Skeletal muscle satellite cell (primary cell): ENCODE measurements at regions not wholly inside any gene's neighbourhood (a gene's known extent, or its start where the extent isn't known, plus 50 kb on each side); places are given as distances from the start of the nearest gene placed in this dataset.

ENCODE experiments used
- H3K27me3 ChIP-seq: 2 replicates; pipeline ENCODE4 v1.7.0; 2013; ENCODE audit warnings: low read length; ENCODE audit not compliant: control insufficient read depth, insufficient read depth
- H3K36me3 ChIP-seq: 2 replicates; pipeline ENCODE4 v1.7.0; 2013; ENCODE audit warnings: mild to moderate bottlenecking, control low read depth, low read length; ENCODE audit not compliant: insufficient read depth
- H3K4me1 ChIP-seq: 2 replicates; pipeline ENCODE4 v1.7.0; 2013; ENCODE audit warnings: low read length; ENCODE audit not compliant: control insufficient read depth, insufficient read depth
- H3K4me2 ChIP-seq: 2 replicates; pipeline ENCODE4 v1.7.0; 2013; ENCODE audit warnings: mild to moderate bottlenecking, low read length
- H3K4me3 ChIP-seq: 2 replicates; pipeline ENCODE4 v1.7.0; 2013; ENCODE audit warnings: low read length
- H3K9ac ChIP-seq: 2 replicates; pipeline ENCODE4 v1.7.0; 2013; ENCODE audit warnings: mild to moderate bottlenecking, low read depth, low read length, moderate library complexity
- H3K9me3 ChIP-seq: replicated peaks from 2 replicates; pipeline ENCODE4 v1.7.0; 2013; ENCODE audit warnings: mild to moderate bottlenecking, control low read depth, low read length

DNA sequence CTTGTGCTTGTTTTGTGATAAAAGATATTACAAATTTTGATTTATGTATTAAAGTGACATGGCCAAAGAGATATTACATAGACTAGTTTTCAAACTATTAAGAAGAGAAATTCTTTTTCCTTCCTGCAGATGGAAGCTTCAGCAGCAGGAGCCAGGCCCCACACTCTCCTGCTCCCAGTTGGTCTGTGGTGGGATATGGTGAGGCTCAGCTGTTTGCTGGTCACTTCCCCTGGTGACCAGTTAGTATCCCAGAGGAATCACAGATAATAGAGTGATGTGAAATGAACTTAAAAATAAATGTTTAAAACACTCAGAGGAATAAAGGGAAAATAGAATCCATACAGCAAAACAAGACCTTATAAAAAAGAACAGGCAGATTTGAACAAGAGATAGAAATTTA lies 154.7 kb downstream of the KTN1 start:
- H3K36me3 ChIP-seq: no peaks in the 10 kb centered on the region
- no peak overlapping the region for H3K4me2 ChIP-seq
- H3K4me3 ChIP-seq: no peak overlapping the region
- no peaks in the 10 kb centered on the region for H3K9me3 ChIP-seq
- H3K4me1 ChIP-seq: no peaks in the 10 kb centered on the region
- no peak overlapping the region for H3K9ac ChIP-seq
- H3K27me3 ChIP-seq: no peaks in the 10 kb centered on the region

DNA sequence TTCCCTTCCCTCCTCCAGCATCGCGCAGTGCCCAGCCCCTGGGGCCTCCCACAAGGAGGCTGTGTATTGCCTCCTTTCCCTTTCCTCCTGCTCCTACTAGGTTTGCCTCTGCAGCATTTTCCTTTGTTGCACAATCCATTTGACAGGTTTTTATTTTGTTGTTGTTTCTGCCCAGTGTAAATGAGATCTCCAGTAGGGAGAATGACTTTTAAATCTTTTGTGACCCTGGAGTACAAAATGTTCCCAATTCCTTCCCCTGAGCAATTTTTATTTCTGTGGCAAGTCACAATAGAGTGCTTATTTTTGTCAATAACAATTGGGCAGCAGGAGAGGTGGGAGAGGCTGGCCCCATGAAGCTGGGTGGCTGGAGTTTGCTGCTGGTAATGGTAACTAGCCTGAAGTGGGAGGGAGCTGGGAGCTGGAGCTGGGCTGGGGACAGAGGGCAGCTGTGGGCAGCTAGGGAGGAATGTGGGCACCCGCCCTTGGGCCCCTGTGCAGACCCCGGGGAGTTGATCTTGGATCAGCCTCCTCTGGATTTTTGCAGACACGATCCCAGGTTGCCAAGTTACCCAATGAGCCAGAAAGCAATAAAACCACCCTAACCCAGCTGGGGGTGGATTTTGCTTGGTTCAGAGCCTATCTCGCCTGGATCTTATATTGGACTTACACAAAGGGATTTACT lies 160.1 kb downstream of the KTN1 start:
- no peaks in the 10 kb centered on the region for H3K9me3 ChIP-seq
- no peak overlapping the region for H3K4me2 ChIP-seq
- no peak overlapping the region for H3K9ac ChIP-seq
- H3K4me3 ChIP-seq: no peak overlapping the region
- no peaks in the 10 kb centered on the region for H3K36me3 ChIP-seq
- no peaks in the 10 kb centered on the region for H3K4me1 ChIP-seq
- H3K27me3 ChIP-seq: no peaks in the 10 kb centered on the region

- no peak overlapping the region for H3K9ac ChIP-seq
- no peaks in the 10 kb centered on the region for H3K36me3 ChIP-seq
- H3K4me3 ChIP-seq: no peak overlapping the region
- no peaks in the 10 kb centered on the region for H3K9me3 ChIP-seq
- H3K27me3 ChIP-seq: no peaks in the 10 kb centered on the region
- H3K4me2 ChIP-seq: no peak overlapping the region
- H3K4me1 ChIP-seq: no peaks in the 10 kb centered on the region
Observed at GRCh38 chr14:55740649-55740989, 160.6 kb downstream of the KTN1 start.

DNA sequence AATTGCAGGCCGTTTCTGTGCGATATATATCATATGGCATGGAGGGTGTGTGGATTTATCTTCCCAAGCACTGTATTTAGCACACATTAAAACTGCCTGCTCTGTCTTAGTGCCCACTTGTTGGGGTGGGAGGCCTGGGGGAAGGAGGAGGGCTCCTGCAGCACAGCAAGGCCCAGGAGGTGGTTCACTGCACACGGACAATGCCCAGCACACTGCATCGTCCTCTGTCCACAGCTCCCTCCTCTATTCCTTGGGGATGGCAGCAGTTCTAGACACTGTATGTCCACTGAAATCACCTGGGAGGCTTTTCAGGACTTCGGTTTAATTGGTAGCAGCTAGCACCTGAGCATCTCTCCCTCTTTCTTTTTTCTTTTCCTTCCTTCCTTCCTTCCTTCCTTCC lies 161.2 kb downstream of the KTN1 start:
- H3K9me3 ChIP-seq: no peaks in the 10 kb centered on the region
- no peaks in the 10 kb centered on the region for H3K4me1 ChIP-seq
- no peak overlapping the region for H3K4me2 ChIP-seq
- no peaks in the 10 kb centered on the region for H3K36me3 ChIP-seq
- no peak overlapping the region for H3K9ac ChIP-seq
- H3K4me3 ChIP-seq: no peak overlapping the region
- H3K27me3 ChIP-seq: no peaks in the 10 kb centered on the region

GRCh38 chr14:55743551-55743950 lies 163.5 kb downstream of the KTN1 start:
- Histone ChIP-seq H3K9me3 (no peaks in the 10 kb centered on the region), H3K9ac (no peak overlapping the region), H3K27me3 (no peaks in the 10 kb centered on the region), H3K4me1 (no peaks in the 10 kb centered on the region), H3K4me2 (no peak overlapping the region), H3K36me3 (no peaks in the 10 kb centered on the region), H3K4me3 (no peak overlapping the region)

GRCh38 chr14:55744321-55744720 lies 164.3 kb downstream of the KTN1 start:
- no peak overlapping the region for H3K4me3 ChIP-seq
- no peak overlapping the region for H3K4me2 ChIP-seq
- H3K9ac ChIP-seq: no peak overlapping the region
- no peaks in the 10 kb centered on the region for H3K36me3 ChIP-seq
- H3K9me3 ChIP-seq: no peaks in the 10 kb centered on the region
- no peaks in the 10 kb centered on the region for H3K27me3 ChIP-seq
- no peaks in the 10 kb centered on the region for H3K4me1 ChIP-seq

DNA sequence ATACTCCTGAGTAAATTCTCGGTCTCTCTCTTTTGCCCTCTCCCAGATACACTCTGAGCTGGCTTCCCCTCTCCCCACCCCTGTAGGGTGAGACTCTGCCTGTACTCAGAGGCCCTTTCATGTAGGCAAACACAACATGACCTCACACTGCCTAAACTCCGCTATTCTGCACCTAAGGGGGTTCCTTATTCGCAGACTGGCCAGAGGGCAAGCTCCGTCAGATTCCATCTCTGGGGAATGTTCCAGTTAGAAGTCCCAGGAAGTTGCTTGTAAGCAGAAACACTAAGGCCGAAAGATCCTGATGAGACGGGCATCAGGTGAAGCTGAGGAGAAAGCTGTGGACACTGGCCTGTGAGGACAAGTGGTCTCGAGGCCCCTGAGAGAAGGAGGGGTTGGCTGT lies 165.9 kb downstream of the KTN1 start:
- Histone ChIP-seq H3K4me1 (no peaks in the 10 kb centered on the region), H3K4me2 (no peak overlapping the region), H3K36me3 (no peaks in the 10 kb centered on the region), H3K27me3 (no peaks in the 10 kb centered on the region), H3K4me3 (no peak overlapping the region), H3K9me3 (no peaks in the 10 kb centered on the region), H3K9ac (no peak overlapping the region)

- Histone ChIP-seq H3K4me3 (no peak overlapping the region), H3K27me3 (no peaks in the 10 kb centered on the region), H3K36me3 (no peaks in the 10 kb centered on the region), H3K4me2 (no peak overlapping the region), H3K9me3 (no peaks in the 10 kb centered on the region), H3K9ac (no peak overlapping the region), H3K4me1 (no peaks in the 10 kb centered on the region)
Observed at GRCh38 chr14:55746558-55746957, 166.6 kb downstream of the KTN1 start.

- Histone ChIP-seq H3K27me3 (no peaks in the 10 kb centered on the region), H3K36me3 (no peaks in the 10 kb centered on the region), H3K4me1 (no peaks in the 10 kb centered on the region), H3K9ac (no peak overlapping the region), H3K4me3 (no peak overlapping the region), H3K4me2 (no peak overlapping the region), H3K9me3 (no peaks in the 10 kb centered on the region)
Observed at GRCh38 chr14:55747186-55747585, 167.2 kb downstream of the KTN1 start.

DNA sequence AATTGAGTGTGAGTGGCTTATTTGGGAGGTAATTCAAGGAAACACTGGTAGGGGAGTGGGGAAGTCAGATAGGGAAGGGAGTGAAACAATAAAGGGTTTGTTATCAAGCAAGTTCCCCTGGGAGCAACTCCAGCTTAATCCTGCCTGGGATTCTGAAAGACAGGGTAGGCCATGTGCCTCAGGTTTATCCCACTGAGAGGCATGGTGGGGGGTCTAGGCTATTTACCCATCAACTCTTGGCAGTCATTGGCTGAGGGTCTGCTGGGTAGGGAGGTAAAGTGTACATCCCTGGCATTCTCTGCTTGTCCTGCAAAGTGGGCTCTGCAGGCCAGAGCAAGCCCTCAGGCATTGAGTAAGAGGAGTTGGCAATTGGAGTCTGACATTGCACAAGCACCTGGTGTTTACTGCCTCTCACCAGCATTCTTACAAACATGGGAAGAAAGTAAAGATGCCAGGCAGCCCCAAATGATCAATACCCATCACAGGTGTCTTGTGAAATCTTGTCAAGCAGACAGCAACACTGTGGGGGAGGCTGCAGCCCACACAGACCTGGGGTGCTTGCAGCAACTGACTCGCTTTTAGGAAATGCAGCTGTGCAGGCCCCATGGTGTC lies 169.3 kb downstream of the KTN1 start:
- H3K9ac ChIP-seq: no peak overlapping the region
- no peak overlapping the region for H3K4me2 ChIP-seq
- H3K4me1 ChIP-seq: no peaks in the 10 kb centered on the region
- H3K27me3 ChIP-seq: no peaks in the 10 kb centered on the region
- H3K36me3 ChIP-seq: no peaks in the 10 kb centered on the region
- no peak overlapping the region for H3K4me3 ChIP-seq
- no peaks in the 10 kb centered on the region for H3K9me3 ChIP-seq

DNA sequence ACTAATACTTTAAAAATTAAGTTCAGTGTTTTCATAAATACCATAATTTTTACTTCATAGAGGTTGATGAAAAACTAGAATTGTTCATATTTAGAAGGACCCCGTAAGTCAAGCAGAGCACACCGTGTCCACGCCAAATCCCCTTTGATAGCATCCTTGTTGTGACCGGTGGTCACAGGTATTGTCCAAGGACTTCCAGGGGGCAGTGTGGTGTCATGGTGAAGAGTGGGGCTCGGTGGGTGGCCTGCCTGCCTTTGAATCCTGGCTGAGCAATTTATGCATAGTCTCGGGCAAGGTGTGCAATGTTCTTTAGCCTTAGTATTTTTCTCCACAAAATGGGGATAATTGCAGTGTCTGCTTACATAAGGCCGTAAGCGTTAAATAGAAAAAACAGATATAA lies 169.9 kb downstream of the KTN1 start:
- Histone ChIP-seq H3K4me2 (no peak overlapping the region), H3K9ac (no peak overlapping the region), H3K27me3 (no peaks in the 10 kb centered on the region), H3K4me1 (no peaks in the 10 kb centered on the region), H3K9me3 (no peaks in the 10 kb centered on the region), H3K36me3 (no peaks in the 10 kb centered on the region), H3K4me3 (no peak overlapping the region)
